HFF-Myc (cell line): ENCODE measurements at regions not wholly inside any gene's neighbourhood (a gene's known extent, or its start where the extent isn't known, plus 50 kb on each side); places are given as distances from the start of the nearest gene placed in this dataset.

Experiments
- DNase-seq: peaks from one replicate; pipeline ENCODE4 v3.0.0-alpha.2; 2011; ENCODE audit warnings: low read depth; ENCODE audit errors: extremely low read depth
- H3K4me3 ChIP-seq: replicated peaks from 2 replicates; pipeline ENCODE4 v1.5.1; 2011; ENCODE audit warnings: low read depth, mild to moderate bottlenecking, control low read depth, low read length
- TF ChIP-seq, protein P1 (sequence below): IDR thresholded peaks from 2 replicates; pipeline ENCODE4 v1.5.1; 2012; ENCODE audit warnings: mild to moderate bottlenecking, low read depth, low read length, control low read depth; ENCODE audit errors: missing control alignments

DNA sequence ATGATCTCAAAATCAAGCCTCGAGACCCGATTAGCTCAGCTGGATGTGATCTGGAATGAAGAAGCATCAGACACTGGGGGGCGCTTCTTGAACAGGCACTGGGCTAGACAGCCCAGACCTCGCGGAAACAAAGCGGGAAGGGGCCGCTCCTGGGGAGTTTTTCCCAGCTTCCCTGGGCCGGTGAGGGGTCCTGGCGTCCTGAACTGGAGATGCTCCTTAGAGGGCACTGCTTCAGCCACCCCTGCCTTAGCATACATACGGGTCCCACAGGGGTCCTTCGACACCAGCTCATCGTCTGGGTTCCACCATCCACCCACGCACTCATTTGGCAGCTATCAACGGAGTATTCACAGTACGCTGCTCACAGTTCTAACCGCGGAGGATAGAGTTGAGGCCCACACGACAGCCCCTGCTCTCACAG is 146.7 kb downstream of the TSN start:
- no peak overlapping the region for H3K4me3 ChIP-seq
- TF ChIP-seq, protein P1, sequence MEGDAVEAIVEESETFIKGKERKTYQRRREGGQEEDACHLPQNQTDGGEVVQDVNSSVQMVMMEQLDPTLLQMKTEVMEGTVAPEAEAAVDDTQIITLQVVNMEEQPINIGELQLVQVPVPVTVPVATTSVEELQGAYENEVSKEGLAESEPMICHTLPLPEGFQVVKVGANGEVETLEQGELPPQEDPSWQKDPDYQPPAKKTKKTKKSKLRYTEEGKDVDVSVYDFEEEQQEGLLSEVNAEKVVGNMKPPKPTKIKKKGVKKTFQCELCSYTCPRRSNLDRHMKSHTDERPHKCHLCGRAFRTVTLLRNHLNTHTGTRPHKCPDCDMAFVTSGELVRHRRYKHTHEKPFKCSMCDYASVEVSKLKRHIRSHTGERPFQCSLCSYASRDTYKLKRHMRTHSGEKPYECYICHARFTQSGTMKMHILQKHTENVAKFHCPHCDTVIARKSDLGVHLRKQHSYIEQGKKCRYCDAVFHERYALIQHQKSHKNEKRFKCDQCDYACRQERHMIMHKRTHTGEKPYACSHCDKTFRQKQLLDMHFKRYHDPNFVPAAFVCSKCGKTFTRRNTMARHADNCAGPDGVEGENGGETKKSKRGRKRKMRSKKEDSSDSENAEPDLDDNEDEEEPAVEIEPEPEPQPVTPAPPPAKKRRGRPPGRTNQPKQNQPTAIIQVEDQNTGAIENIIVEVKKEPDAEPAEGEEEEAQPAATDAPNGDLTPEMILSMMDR: no peak
- no peak for DNase-seq

DNA sequence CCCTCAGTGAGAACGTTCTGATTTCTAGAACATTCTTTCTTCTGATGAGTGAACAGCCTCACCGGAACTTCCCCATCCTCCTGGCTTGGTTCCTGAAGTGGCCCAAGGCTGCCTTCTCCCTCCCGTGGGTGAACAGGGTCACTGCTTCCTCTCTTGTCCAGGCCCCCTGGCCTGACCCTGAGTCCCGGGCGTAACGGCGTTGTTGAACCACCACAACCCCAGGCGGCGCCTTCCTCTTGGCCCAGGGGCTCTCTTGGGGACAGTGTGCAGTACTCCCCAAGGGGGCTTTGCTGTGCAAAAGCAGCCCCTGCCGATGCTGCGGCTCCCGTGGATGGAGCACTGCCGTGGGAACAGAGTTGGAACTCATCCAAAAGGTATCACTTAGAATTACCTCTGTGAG is 147.2 kb downstream of the TSN start:
- no peak overlapping the region for H3K4me3 ChIP-seq
- DNase-seq: no peak
- TF ChIP-seq, protein P1: no peak

DNA sequence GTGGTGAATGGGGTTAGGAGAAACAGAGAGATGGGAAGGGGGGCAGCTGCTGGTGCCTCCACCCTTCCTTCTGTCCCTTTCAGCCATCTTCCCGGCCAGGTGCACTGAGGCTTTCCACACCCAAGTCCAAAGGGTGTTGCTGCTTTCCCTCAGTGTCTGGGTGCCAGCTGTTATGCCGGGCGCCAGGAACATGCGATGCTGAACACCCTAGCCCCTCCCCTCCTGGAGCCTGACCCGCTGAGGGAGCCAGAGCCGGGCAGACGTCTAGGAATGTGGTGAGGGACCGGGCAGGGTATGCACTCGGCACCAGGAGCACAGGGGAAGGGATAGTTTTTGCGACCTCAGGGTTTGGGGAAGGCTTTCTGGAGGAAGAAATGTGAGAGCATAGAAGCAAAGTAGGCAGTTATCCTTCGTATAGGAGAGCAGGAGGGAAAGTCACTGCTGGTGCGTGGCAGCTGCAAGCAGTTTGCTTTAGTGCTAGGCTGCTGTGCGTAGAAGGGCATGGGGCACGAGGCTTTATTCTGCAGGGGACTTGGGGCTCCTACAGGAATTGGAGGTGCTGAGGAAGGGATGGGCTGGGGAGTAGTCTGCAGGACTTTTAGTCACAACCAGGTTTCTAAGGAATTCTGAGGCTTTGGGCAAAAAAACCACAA is 147.7 kb downstream of the TSN start:
- H3K4me3 ChIP-seq: no peak overlapping the region
- TF ChIP-seq, protein P1: no peak
- DNase-seq: no peak

DNA sequence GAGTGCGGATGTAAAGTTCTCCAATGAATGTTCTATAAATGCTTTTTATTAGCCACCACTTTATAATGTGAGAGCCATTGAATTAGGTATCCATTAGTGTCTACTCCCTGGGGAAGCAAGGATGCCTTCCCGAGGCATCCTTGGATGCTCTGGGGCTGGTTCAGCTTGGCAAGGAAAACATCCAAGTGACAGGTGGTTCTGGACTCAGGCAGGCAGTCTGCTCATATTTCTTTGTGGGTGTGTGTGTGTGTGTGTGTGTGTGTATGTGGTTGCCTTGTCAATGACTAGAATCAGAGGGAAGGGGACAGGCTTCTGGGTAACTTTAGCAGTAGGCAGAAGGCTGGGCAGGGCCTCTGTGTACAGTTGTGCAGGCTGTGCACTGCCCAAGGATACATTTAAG is 149.2 kb downstream of the TSN start:
- TF ChIP-seq, protein P1: no peak
- H3K4me3 ChIP-seq: no peak overlapping the region
- DNase-seq: no peak

DNA sequence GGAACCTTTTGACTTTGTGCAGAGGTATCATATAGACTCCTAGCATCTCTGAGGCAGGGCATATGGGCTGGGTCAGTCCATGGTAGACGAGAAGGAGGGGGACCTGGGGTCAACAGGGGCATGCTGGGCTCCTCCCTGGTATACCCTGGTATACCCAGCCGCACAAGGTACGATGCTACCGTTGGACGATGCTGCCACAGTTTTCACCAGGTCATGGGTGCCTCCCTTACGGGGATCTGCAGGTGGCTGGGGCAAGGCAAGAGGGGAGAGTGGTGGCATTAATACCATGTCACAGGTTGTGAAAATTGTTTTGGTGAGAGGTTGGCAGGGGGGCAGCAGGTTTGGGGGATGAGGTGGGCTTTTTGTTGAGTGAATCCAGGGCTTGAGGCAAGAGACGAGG is 149.8 kb downstream of the TSN start:
- no peak overlapping the region for H3K4me3 ChIP-seq
- TF ChIP-seq, protein P1: no peak
- no peak for DNase-seq

DNA sequence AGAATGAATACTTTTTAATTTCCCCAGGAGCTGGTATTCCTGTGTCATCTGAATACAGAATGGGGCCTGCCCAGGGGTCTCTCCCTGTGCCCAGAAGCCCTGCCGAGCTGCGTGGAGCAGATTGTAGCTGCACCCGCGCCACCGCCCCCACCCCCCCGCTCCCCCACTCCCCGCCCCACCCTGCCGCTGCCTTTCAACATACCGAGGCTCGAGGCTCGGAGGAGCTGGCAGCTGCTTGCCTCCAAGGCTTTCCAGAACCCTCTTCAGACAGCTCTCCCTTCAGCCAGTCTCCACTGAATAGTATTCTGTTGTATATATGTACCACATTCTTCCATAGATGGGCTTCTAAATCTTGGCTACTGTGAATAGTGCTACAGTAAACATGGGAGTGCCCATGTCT is 150.7 kb downstream of the TSN start:
- H3K4me3 ChIP-seq: no peak overlapping the region
- no peak for DNase-seq
- TF ChIP-seq, protein P1: no peak

DNA sequence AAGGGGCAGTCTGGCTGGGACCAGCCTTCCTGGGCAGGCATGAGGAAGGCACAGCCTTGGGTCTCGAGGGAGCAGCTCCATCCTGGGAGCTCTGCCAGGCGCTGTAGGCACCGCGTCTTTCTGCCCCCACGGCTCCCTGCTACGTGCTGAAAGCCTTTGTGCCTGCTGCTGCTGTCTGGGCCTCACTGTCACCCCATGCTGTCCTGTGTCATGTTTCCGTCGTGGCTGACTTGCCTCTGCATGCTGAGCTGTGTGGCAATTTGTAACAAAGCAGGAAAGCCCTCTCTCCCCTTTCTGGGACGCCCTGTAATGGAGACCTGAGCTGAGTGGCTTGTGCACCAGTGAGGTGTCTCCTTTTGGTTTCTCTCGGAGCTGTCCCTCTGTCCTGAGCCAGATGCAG is 152.5 kb downstream of the TSN start:
- no peak for DNase-seq
- no peak overlapping the region for H3K4me3 ChIP-seq
- TF ChIP-seq, protein P1: no peak
